AG09309 (cell line): ENCODE measurements at regions not wholly inside any gene's neighbourhood (a gene's known extent, or its start where the extent isn't known, plus 50 kb on each side); places are given as distances from the start of the nearest gene placed in this dataset.

ENCODE experiments used
- DNase-seq: peaks from one replicate; pipeline ENCODE4 v3.0.0-alpha.2; 2010; ENCODE audit warnings: low read depth
- H3K4me3 ChIP-seq: 2 replicates; pipeline ENCODE4 v1.5.1; 2011; ENCODE audit warnings: mild to moderate bottlenecking, low read depth, low read length, moderate library complexity; ENCODE audit not compliant: control insufficient read depth
- TF ChIP-seq, protein P1 (sequence below): IDR thresholded peaks from 2 replicates; pipeline ENCODE4 v1.5.1; 2011; ENCODE audit warnings: mild to moderate bottlenecking, low read depth, low read length, inconsistent platforms; ENCODE audit not compliant: insufficient read depth, control insufficient read depth; ENCODE audit errors: missing control alignments

DNA sequence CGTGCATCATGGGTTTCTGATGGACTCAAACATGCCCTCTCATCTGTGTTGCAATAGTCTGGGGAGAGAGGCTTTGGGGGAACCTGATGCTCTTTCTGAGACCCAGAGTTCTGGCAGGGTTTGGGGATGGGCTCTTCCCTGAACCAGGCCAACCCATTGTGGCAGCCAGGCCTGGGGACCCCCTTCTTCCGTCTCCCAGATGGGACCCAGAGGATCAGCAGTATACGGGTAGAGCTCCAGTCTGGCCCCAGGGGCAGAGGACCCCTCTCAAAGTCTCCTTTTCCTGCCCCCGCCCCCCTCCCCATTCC is 333.7 kb downstream of the DYSF start:
- no peak for DNase-seq
- TF ChIP-seq, protein P1, sequence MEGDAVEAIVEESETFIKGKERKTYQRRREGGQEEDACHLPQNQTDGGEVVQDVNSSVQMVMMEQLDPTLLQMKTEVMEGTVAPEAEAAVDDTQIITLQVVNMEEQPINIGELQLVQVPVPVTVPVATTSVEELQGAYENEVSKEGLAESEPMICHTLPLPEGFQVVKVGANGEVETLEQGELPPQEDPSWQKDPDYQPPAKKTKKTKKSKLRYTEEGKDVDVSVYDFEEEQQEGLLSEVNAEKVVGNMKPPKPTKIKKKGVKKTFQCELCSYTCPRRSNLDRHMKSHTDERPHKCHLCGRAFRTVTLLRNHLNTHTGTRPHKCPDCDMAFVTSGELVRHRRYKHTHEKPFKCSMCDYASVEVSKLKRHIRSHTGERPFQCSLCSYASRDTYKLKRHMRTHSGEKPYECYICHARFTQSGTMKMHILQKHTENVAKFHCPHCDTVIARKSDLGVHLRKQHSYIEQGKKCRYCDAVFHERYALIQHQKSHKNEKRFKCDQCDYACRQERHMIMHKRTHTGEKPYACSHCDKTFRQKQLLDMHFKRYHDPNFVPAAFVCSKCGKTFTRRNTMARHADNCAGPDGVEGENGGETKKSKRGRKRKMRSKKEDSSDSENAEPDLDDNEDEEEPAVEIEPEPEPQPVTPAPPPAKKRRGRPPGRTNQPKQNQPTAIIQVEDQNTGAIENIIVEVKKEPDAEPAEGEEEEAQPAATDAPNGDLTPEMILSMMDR, result no peak

DNA sequence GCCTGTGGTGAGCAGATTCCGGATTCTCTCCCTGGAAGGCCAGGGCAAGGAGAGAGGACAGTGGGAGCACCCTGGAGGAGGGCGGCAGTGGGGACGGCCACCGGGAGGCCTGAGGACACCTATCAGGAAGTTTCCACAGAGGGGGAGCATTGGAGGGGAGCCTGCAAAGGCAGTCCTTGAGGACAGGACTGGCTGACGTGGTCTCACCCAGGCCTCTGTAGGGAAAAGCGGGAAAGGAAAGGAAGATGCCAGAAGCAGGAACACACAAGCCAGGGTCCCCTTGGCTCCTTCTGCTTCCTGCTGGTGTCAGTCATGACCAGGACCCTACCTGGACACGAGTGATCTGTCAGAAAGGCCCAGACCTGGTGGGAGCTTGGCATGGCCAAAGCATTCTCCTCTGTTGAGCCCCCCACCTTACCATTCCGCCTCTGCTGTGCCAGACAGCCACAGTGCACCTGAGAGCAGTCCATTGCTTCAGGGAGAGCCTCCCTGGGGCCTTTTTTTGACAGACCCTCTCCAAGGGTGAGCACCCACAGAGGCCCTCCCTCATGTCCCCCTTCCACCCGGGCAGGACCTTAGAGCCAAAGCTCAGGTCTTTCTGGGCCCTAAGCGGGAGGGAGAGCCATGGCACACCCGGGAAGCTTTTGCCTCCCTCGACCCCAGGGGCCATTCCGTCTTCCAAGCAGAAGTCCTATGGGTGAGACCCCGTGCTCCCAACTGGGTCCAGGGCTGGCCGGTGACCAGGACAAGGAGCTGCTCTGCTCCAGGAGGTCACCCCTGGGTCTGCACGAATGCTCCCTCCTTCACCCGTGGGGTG is 333.1 kb downstream of the DYSF start:
- H3K4me3 ChIP-seq, result no peak overlapping the region
- TF ChIP-seq, protein P1, result no peak
- DNase-seq, result no peak

More for the DNA sequence above, 333.7 kb downstream of the DYSF start:
- no peak overlapping the region for H3K4me3 ChIP-seq

GRCh38 chr2:71785516-71785981 is 332.2 kb downstream of the DYSF start:
- no peak overlapping the region for H3K4me3 ChIP-seq
- TF ChIP-seq, protein P1, result no peak
- no peak for DNase-seq

DNA sequence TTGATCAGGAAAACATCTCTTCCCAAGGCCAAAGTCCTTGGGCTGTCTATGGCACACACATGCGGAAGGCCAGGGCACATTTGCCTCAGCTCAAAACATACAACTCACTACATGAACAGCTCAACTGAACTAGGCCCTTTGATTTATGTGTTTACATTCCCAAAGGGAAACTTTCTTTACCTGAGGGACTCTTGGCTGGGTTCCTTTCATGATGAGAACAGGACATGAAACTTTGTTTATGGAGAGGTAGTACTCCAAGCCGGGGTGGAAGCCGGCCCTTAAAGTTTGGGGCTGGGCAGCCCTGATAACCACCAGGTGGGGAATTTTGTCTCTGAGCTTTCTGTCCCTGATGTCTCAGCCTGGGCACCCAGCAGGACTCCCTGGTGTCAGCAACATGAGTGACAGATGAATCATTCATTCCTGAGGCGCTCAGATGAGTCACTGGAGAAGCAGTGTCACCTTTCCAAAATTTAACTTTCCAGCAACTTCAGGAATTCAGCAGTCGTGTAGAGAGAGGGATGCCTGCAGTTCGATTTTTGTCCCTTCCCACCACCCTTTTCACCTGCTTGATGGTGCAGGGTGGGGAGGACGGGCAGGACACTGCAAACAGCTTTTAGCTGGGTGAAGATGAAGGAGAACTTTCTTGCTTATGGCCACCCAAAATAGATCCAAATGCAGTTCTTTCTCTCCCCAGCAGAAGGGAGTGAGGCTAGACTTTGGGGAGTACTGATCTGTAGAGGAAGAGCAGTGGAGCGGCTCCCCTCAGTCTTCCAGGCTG is 331.6 kb downstream of the DYSF start:
- no peak for DNase-seq
- TF ChIP-seq, protein P1, result no peak
- H3K4me3 ChIP-seq, result no peak overlapping the region

DNA sequence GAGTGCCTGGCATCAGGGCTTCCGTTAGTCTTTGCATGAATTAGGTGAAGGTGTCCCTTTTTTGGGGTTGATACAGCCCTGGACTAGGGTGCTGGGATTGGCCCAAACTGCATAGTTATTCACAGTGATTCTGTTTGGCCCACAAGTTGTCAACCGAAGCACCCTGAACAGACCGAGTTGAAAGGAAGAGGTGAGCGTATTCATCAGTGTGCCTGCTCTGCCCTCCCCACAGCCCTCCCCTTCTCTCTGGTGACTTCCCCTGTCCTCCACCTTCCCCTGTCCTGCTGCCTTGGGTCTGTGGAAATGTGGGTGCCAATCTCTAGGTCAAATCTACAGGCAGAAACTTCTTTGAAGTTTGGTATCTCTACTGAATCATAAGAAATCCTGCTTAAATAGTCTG is 330.5 kb downstream of the DYSF start:
- H3K4me3 ChIP-seq, result no peak overlapping the region
- TF ChIP-seq, protein P1, result no peak
- DNase-seq, result no peak

DNA sequence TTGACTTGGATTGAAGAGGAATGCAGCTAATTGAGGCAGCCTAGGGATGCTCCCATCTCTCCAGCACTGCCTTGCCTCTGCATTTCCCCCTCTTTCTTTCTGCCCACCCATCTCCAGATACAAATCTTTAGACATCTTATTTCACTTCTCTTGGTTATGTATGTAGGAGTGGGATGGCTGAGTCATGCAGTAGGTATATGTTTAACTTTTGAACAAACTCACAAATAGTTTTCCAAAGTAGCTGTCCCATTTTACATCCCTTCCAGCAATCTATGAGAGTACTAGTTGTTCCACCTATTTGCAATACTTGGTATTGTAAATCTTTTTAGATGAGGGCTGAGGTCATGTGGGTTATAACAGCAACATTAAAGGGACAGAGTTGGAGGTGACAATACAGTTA is 329.9 kb downstream of the DYSF start:
- no peak overlapping the region for H3K4me3 ChIP-seq
- TF ChIP-seq, protein P1, result no peak
- no peak for DNase-seq
